Activated T-cell treated with anti-CD3 and anti-CD28 coated beads, Interleukin-2, amount 50 U/mL, for 72 hours (primary cell): ENCODE measurements at regions not wholly inside any gene's neighbourhood (a gene's known extent, or its start where the extent isn't known, plus 50 kb on each side); places are given as distances from the start of the nearest gene placed in this dataset.

ENCODE experiments used
- ATAC-seq, 2 donors: fragments of 150-1000 bp; cut with Tn5 transposase; replicated peaks in 1 of 2; 2 replicates each; pipeline ENCODE4 v1.10.0; 2021; ENCODE audit warnings: moderate library complexity in 2 of 2, mild to moderate bottlenecking in 1 of 2
- DNase-seq, 2 donors: peaks; one replicate each; pipeline ENCODE4 v3.0.0; 2021 to 2022; ENCODE audit warnings: mixed read lengths in 1 of 2
- H3K27ac Mint-ChIP-seq: one replicate; pipeline ENCODE4 v1.8.0; 2022; ENCODE audit warnings: mild to moderate bottlenecking, moderate library complexity, mixed read lengths
- H3K27me3 Mint-ChIP-seq: one replicate; pipeline ENCODE4 v1.8.0; 2022; ENCODE audit warnings: low read depth, mixed read lengths
- H3K36me3 Mint-ChIP-seq, 2 donors: one replicate each; pipeline ENCODE4 v1.8.0; 2022; ENCODE audit warnings: mixed read lengths in 2 of 2, mild to moderate bottlenecking in 1 of 2; ENCODE audit not compliant: insufficient read depth in 2 of 2
- H3K4me1 Mint-ChIP-seq: one replicate; pipeline ENCODE4 v1.8.0; 2022; ENCODE audit warnings: low read depth, mixed read lengths
- H3K4me3 Mint-ChIP-seq, 2 donors: one replicate each; pipeline ENCODE4 v1.8.0; 2022; ENCODE audit warnings: mild to moderate bottlenecking in 2 of 2, mixed read lengths in 2 of 2, moderate library complexity in 2 of 2
- H3K9me3 Mint-ChIP-seq, 2 donors: one replicate each; pipeline ENCODE4 v1.8.0; 2022; ENCODE audit warnings: mixed read lengths in 2 of 2

GRCh38 chr6:54050750-54051149 is 60.5 kb upstream of the MLIP start:
- no peak overlapping the region for H3K27ac Mint-ChIP-seq
- ATAC-seq (no peak), DNase-seq (no peak)
- H3K27me3 Mint-ChIP-seq = no peaks in the 10 kb centered on the region
- no peaks in the 10 kb centered on the region for H3K9me3 Mint-ChIP-seq
- H3K4me1 Mint-ChIP-seq = no peaks in the 10 kb centered on the region
- H3K4me3 Mint-ChIP-seq = no peak overlapping the region
- no peaks in the 10 kb centered on the region for H3K36me3 Mint-ChIP-seq

GRCh38 chr6:54053881-54054391 is 57.3 kb upstream of the MLIP start:
- H3K27ac Mint-ChIP-seq = no peak overlapping the region

DNA sequence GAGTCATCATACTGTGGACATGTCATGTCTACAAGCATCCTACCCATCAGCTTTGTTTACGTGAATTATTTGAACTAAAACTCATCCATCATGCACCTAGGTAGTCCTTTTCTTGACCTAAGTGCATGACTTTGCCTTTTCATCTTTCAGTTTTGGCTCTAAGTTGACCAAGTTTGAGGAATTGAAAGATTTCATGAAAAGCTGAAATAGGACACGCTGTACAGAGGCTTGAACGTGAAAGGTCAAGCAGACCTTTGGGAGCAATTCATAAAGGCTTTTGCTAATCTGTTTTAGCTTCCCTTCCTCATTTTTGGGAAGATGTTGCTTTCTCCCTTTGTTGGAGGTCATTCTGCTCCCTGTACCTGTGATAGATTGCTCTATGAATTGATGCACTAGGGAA is 55.1 kb upstream of the MLIP start:
- DNase-seq (no peak), ATAC-seq (no peak)
- H3K27me3 Mint-ChIP-seq = peaks cover 6% of the 10 kb centered on the region
- H3K9me3 Mint-ChIP-seq = no peaks in the 10 kb centered on the region
- H3K36me3 Mint-ChIP-seq = no peaks in the 10 kb centered on the region
- H3K27ac Mint-ChIP-seq = no peak overlapping the region
- no peaks in the 10 kb centered on the region for H3K4me1 Mint-ChIP-seq
- H3K4me3 Mint-ChIP-seq = no peak overlapping the region

More at GRCh38 chr6:54053881-54054391, 57.3 kb upstream of the MLIP start:
- ATAC-seq (no peak), DNase-seq (no peak)
- H3K36me3 Mint-ChIP-seq = no peaks in the 10 kb centered on the region
- no peaks in the 10 kb centered on the region for H3K9me3 Mint-ChIP-seq
- H3K27me3 Mint-ChIP-seq = peaks cover 6% of the 10 kb centered on the region
- no peaks in the 10 kb centered on the region for H3K4me1 Mint-ChIP-seq
- H3K4me3 Mint-ChIP-seq = no peak overlapping the region

DNA sequence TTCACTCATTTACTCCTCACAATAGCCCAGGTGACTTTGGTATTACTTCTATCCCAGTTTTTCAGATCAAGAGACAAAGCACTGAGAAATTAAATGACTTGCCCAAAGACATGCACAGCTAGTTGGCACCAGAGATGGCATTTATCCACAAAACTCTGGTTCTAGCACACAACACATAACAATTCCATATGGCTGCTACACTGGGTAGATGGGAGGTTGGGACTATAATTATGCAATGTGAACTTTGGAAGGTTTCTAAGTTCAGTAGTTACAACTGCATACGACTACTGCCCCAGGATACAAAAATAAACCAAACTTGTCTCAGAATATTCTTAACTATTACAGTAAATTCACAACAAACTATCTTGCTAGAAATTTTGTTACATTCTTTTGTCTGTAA is 54.2 kb upstream of the MLIP start:
- Mint-ChIP-seq H3K36me3 (no peaks in the 10 kb centered on the region), H3K9me3 (no peaks in the 10 kb centered on the region), H3K27ac (no peak overlapping the region), H3K4me3 (no peak overlapping the region), H3K27me3 (peaks cover 6% of the 10 kb centered on the region), H3K4me1 (no peaks in the 10 kb centered on the region)
- DNase-seq = no peak
- no peak for ATAC-seq

DNA sequence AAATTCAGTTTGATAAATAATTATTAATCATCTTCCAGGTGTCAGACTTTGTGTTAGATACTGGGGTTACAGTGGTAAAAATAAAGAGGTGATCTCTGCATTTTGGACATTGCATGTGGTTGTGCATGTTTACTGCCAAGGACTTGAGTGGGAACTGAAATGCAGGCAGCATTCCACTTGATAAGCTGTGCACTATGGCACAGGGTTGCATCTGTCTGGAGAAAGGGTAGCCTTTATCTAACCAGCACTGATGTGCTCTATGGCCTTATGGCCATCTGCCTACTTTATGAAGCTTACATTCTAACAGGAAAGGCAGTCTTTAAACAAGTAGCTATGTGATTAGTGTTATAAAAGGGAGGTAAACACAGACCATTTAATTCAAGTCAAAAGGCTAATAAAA is 53.0 kb upstream of the MLIP start:
- ATAC-seq (no peak), DNase-seq (no peak)
- no peaks in the 10 kb centered on the region for H3K36me3 Mint-ChIP-seq
- no peak overlapping the region for H3K27ac Mint-ChIP-seq
- no peaks in the 10 kb centered on the region for H3K4me1 Mint-ChIP-seq
- no peak overlapping the region for H3K4me3 Mint-ChIP-seq
- H3K9me3 Mint-ChIP-seq = no peaks in the 10 kb centered on the region
- peaks cover 6% of the 10 kb centered on the region for H3K27me3 Mint-ChIP-seq

DNA sequence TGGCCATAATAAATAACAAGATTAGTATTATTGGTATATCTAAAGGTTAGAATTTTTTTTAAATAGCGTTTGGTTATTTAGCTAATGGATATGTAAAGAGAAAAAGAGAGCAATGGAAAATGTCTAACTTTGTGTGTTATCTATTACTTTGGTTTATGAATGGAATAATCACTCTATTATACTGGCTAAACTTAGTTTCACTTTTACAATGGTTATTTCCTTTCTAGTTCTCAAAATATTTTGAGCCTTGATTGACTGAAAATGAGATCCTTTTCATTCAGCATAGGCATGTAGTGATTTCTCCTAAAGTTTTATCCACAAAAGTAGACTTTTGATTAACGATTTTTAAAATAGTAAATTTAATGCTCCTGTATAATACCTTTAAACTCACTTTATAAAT is 51.6 kb upstream of the MLIP start:
- DNase-seq = no peak
- H3K4me1 Mint-ChIP-seq = no peaks in the 10 kb centered on the region
- no peaks in the 10 kb centered on the region for H3K9me3 Mint-ChIP-seq
- H3K4me3 Mint-ChIP-seq = no peak overlapping the region
- no peak for ATAC-seq
- peaks cover 6% of the 10 kb centered on the region for H3K27me3 Mint-ChIP-seq
- H3K27ac Mint-ChIP-seq = no peak overlapping the region
- no peaks in the 10 kb centered on the region for H3K36me3 Mint-ChIP-seq

DNA sequence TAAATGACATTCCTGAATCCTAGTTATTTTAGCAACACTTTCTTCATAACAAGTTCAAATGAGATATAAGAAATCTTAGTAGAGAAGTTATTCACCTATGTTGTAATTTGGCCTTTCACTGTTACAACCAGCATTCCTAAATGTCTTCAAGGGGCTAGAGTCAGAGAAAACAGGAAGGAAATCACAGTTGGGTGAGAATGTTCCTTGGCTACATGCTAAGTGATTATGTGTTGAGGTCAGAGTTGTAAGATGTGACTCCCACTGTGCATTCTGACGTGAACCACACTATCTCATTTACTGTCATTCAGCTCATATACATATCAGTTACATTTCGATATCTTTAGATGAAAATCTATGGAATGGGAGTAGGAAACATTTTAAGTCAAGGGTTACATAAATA is 51.0 kb upstream of the MLIP start:
- H3K36me3 Mint-ChIP-seq = no peaks in the 10 kb centered on the region
- no peaks in the 10 kb centered on the region for H3K4me1 Mint-ChIP-seq
- H3K4me3 Mint-ChIP-seq = no peak overlapping the region
- H3K27ac Mint-ChIP-seq = no peak overlapping the region
- H3K9me3 Mint-ChIP-seq = no peaks in the 10 kb centered on the region
- DNase-seq = no peak
- peaks cover 6% of the 10 kb centered on the region for H3K27me3 Mint-ChIP-seq
- no peak for ATAC-seq
